ENCODE measurements at regions not wholly inside any gene's neighbourhood (a gene's known extent, or its start where the extent isn't known, plus 50 kb on each side); places are given as distances from the start of the nearest gene placed in this dataset.
"Not testable (repeated sequence)": the region's sequence is repeated elsewhere in the genome, so short reads cannot be mapped to it uniquely, and the experiment has no call there.

GRCh38 chr21:14883351-14883750 lies 181.4 kb downstream of the NRIP1 start:
- SMC1A ChIA-PET (ENCODE audit: uncharacterized antibody, unreplicated experiment), result no interaction called here
- H3K9ac ChIP-seq (ENCODE audit: control insufficient read depth, insufficient read depth, low read length), result no peak overlapping the region

GRCh38 chr21:14882545-14882944 lies 182.3 kb downstream of the NRIP1 start:
- H3K27me3 ChIP-seq (replicated peaks in 1 of 2; ENCODE audit: control insufficient read depth in 2 of 2, insufficient read depth in 2 of 2, low read length in 1 of 2); H3K36me3 ChIP-seq (ENCODE audit: control insufficient read depth in 2 of 2, insufficient read depth in 2 of 2, low read length in 1 of 2); H2AFZ ChIP-seq (ENCODE audit: control insufficient read depth, low read depth, low read length); H3K9me3 ChIP-seq (replicated peaks; ENCODE audit: control insufficient read depth, insufficient read depth, low read length); SMC1A ChIA-PET (ENCODE audit: uncharacterized antibody, unreplicated experiment); CTCF ChIA-PET; in situ Hi-C loops (cut with MboI); H3K27ac ChIP-seq (ENCODE audit: control insufficient read depth, insufficient read depth); DNase-seq (ENCODE audit: low read depth, low spot score); RAD21 ChIA-PET (ENCODE audit: unreplicated experiment); FAIRE-seq; H3K4me3 ChIP-seq; intact Hi-C loops (cut with micrococcal nuclease; ENCODE audit: unreplicated experiment); ATAC-seq; H4K20me1 ChIP-seq (ENCODE audit: control insufficient read depth, insufficient read depth); H3K9ac ChIP-seq (ENCODE audit: control insufficient read depth, insufficient read depth, low read length); H3K4me2 ChIP-seq (ENCODE audit: control insufficient read depth, insufficient read depth); H3K79me2 ChIP-seq (ENCODE audit: control insufficient read depth, insufficient read depth, low read length); BruUV-seq (replicated peaks): not testable (repeated sequence)
- H3K4me1 ChIP-seq (ENCODE audit: control insufficient read depth, insufficient read depth, low read length), result peaks cover 15% of the 10 kb centered on the region
- POLR2A ChIA-PET, result interaction anchor here (0.7 kb wide), 1 partner anchor 736 kb away, joined by 3 read pairs; no protein-coding TSS in a partner anchor
- 79% methylated on average over 5 of the region's 5 CpGs for WGBS (ENCODE audit: insufficient coverage, insufficient replicate concordance, low lambda C conversion rate, missing lambda C conversion rate)

More at GRCh38 chr21:14883351-14883750, 181.4 kb downstream of the NRIP1 start:
- RAD21 ChIA-PET (ENCODE audit: unreplicated experiment), result no interaction called here
- no peaks in the 10 kb centered on the region for H3K36me3 ChIP-seq (ENCODE audit: control insufficient read depth in 2 of 2, insufficient read depth in 2 of 2, low read length in 1 of 2)
- TF ChIP-seq POLR2AphosphoS5 (IDR thresholded peaks at IDR 0.05; ENCODE audit: low read length) (no peak), ATF7 (IDR thresholded peaks at IDR 0.05; ENCODE audit: low read depth) (no peak), ATF2 (IDR thresholded peaks at IDR 0.05; ENCODE audit: low read length) (no peak), ZNF24 (IDR thresholded peaks at IDR 0.05) (no peak), NFYB (IDR thresholded peaks at IDR 0.05; ENCODE audit: insufficient read depth, low read depth, low read length) (no peak), PAX5 (IDR thresholded peaks at IDR 0.05; ENCODE audit: borderline replicate concordance, low read depth, low read length) (no peak), RAD51 (IDR thresholded peaks at IDR 0.05) (no peak)
- TF ChIP-seq, protein P1, sequence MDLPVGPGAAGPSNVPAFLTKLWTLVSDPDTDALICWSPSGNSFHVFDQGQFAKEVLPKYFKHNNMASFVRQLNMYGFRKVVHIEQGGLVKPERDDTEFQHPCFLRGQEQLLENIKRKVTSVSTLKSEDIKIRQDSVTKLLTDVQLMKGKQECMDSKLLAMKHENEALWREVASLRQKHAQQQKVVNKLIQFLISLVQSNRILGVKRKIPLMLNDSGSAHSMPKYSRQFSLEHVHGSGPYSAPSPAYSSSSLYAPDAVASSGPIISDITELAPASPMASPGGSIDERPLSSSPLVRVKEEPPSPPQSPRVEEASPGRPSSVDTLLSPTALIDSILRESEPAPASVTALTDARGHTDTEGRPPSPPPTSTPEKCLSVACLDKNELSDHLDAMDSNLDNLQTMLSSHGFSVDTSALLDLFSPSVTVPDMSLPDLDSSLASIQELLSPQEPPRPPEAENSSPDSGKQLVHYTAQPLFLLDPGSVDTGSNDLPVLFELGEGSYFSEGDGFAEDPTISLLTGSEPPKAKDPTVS (IDR thresholded peaks at IDR 0.05; ENCODE audit: low read depth, low read length), result no peak
- CTCF ChIA-PET, result interaction anchor here (1.8 kb wide), 1 partner anchor 19 kb away, joined by 10 read pairs; no protein-coding TSS in a partner anchor
- no peak overlapping the region for H3K4me2 ChIP-seq (ENCODE audit: control insufficient read depth, insufficient read depth)
- DNase-seq (ENCODE audit: low read depth, low spot score) (no peak), FAIRE-seq (no peak), ATAC-seq (no peak)
- no peaks in the 10 kb centered on the region for H3K27me3 ChIP-seq (replicated peaks in 1 of 2; ENCODE audit: control insufficient read depth in 2 of 2, insufficient read depth in 2 of 2, low read length in 1 of 2)
- H4K20me1 ChIP-seq (ENCODE audit: control insufficient read depth, insufficient read depth), result no peaks in the 10 kb centered on the region
- no peak overlapping the region for H2AFZ ChIP-seq (ENCODE audit: control insufficient read depth, low read depth, low read length)
- POLR2A ChIA-PET, result no interaction called here
- no peak overlapping the region for H3K4me3 ChIP-seq
- H3K79me2 ChIP-seq (ENCODE audit: control insufficient read depth, insufficient read depth, low read length), result no peaks in the 10 kb centered on the region
- WGBS (ENCODE audit: insufficient coverage, insufficient replicate concordance, low lambda C conversion rate, missing lambda C conversion rate), result 13% methylated on average over 1 of the region's 1 CpG
- H3K27ac ChIP-seq (ENCODE audit: control insufficient read depth, insufficient read depth), result no peak overlapping the region
- peaks cover 9% of the 10 kb centered on the region for H3K4me1 ChIP-seq (ENCODE audit: control insufficient read depth, insufficient read depth, low read length)
- BruUV-seq (replicated peaks), result no TSS peak
- in situ Hi-C loops (cut with MboI) (no loop called here), intact Hi-C loops (cut with micrococcal nuclease; ENCODE audit: unreplicated experiment) (no loop called here)
- H3K9me3 ChIP-seq (replicated peaks; ENCODE audit: control insufficient read depth, insufficient read depth, low read length), result no peaks in the 10 kb centered on the region
